ENCODE measurements at regions not wholly inside any gene's neighbourhood (a gene's known extent, or its start where the extent isn't known, plus 50 kb on each side); places are given as distances from the start of the nearest gene placed in this dataset.
A peak's percentile ranks its signal among the peaks of the same experiment; 100 is the strongest.

- no peak overlapping the region for H3K27ac ChIP-seq (ENCODE audit: low read length)
- H3K4me1 ChIP-seq (ENCODE audit: control insufficient read depth, insufficient read depth, low read length) = no peaks in the 10 kb centered on the region
- H3K9ac ChIP-seq (ENCODE audit: low read length in 2 of 2) = no peak overlapping the region
- no peak overlapping the region for H3K4me3 ChIP-seq (ENCODE audit: low read length in 2 of 2)
- H3K27me3 ChIP-seq (ENCODE audit: control insufficient read depth in 1 of 2, insufficient read depth in 2 of 2, low read length in 2 of 2) = no peaks in the 10 kb centered on the region
- H3K36me3 ChIP-seq (ENCODE audit: control insufficient read depth in 2 of 2, insufficient read depth in 2 of 2, low read length in 2 of 2) = no peaks in the 10 kb centered on the region
- peaks cover 0 to 4% of the 10 kb centered on the region in 2 donors for H3K9me3 ChIP-seq (ENCODE audit: control insufficient read depth in 2 of 2, low read length in 2 of 2)
These were observed 208.5 kb downstream of the TSHZ3 start for GRCh38 chr19:31140717-31141116.

GRCh38 chr19:31139871-31140505 lies 209.2 kb downstream of the TSHZ3 start:
- Histone ChIP-seq H3K9ac (ENCODE audit: low read length in 2 of 2) (no peak overlapping the region), H3K27ac (ENCODE audit: low read length) (no peak overlapping the region), H3K27me3 (ENCODE audit: control insufficient read depth in 1 of 2, insufficient read depth in 2 of 2, low read length in 2 of 2) (no peaks in the 10 kb centered on the region), H3K4me1 (ENCODE audit: control insufficient read depth, insufficient read depth, low read length) (no peaks in the 10 kb centered on the region), H3K36me3 (ENCODE audit: control insufficient read depth in 2 of 2, insufficient read depth in 2 of 2, low read length in 2 of 2) (no peaks in the 10 kb centered on the region), H3K4me3 (ENCODE audit: low read length in 2 of 2) (no peak overlapping the region), H3K9me3 (ENCODE audit: control insufficient read depth in 2 of 2, low read length in 2 of 2) (peaks cover 0 to 4% of the 10 kb centered on the region in 2 donors)

GRCh38 chr19:31138077-31138476 lies 211.2 kb downstream of the TSHZ3 start:
- Histone ChIP-seq H3K27ac (ENCODE audit: low read length) (no peak overlapping the region), H3K4me3 (ENCODE audit: low read length in 2 of 2) (no peak overlapping the region), H3K36me3 (ENCODE audit: control insufficient read depth in 2 of 2, insufficient read depth in 2 of 2, low read length in 2 of 2) (no peaks in the 10 kb centered on the region), H3K9me3 (ENCODE audit: control insufficient read depth in 2 of 2, low read length in 2 of 2) (peaks cover 0 to 4% of the 10 kb centered on the region in 2 donors), H3K4me1 (ENCODE audit: control insufficient read depth, insufficient read depth, low read length) (no peaks in the 10 kb centered on the region), H3K27me3 (ENCODE audit: control insufficient read depth in 1 of 2, insufficient read depth in 2 of 2, low read length in 2 of 2) (no peaks in the 10 kb centered on the region), H3K9ac (ENCODE audit: low read length in 2 of 2) (no peak overlapping the region)

GRCh38 chr19:31135841-31136240 lies 213.4 kb downstream of the TSHZ3 start:
- Histone ChIP-seq H3K4me1 (ENCODE audit: control insufficient read depth, insufficient read depth, low read length) (peaks cover 3% of the 10 kb centered on the region), H3K9me3 (ENCODE audit: control insufficient read depth in 2 of 2, low read length in 2 of 2) (peaks cover 0 to 4% of the 10 kb centered on the region in 2 donors), H3K27ac (ENCODE audit: low read length) (no peak overlapping the region), H3K4me3 (ENCODE audit: low read length in 2 of 2) (no peak overlapping the region), H3K36me3 (ENCODE audit: control insufficient read depth in 2 of 2, insufficient read depth in 2 of 2, low read length in 2 of 2) (no peaks in the 10 kb centered on the region), H3K27me3 (ENCODE audit: control insufficient read depth in 1 of 2, insufficient read depth in 2 of 2, low read length in 2 of 2) (no peaks in the 10 kb centered on the region), H3K9ac (ENCODE audit: low read length in 2 of 2) (no peak overlapping the region)

- no peaks in the 10 kb centered on the region for H3K27me3 ChIP-seq (ENCODE audit: control insufficient read depth in 1 of 2, insufficient read depth in 2 of 2, low read length in 2 of 2)
- no peak overlapping the region for H3K9ac ChIP-seq (ENCODE audit: low read length in 2 of 2)
- no peak overlapping the region for H3K4me3 ChIP-seq (ENCODE audit: low read length in 2 of 2)
- peaks cover 0 to 4% of the 10 kb centered on the region in 2 donors for H3K9me3 ChIP-seq (ENCODE audit: control insufficient read depth in 2 of 2, low read length in 2 of 2)
- H3K36me3 ChIP-seq (ENCODE audit: control insufficient read depth in 2 of 2, insufficient read depth in 2 of 2, low read length in 2 of 2) = no peaks in the 10 kb centered on the region
- no peak overlapping the region for H3K27ac ChIP-seq (ENCODE audit: low read length)
- peaks cover 6% of the 10 kb centered on the region for H3K4me1 ChIP-seq (ENCODE audit: control insufficient read depth, insufficient read depth, low read length)
These were observed 216.5 kb downstream of the TSHZ3 start for GRCh38 chr19:31132753-31133110.

- no peaks in the 10 kb centered on the region for H3K9me3 ChIP-seq (ENCODE audit: control insufficient read depth in 2 of 2, low read length in 2 of 2)
- H3K4me1 ChIP-seq (ENCODE audit: control insufficient read depth, insufficient read depth, low read length) = peaks cover 14% of the 10 kb centered on the region
- H3K27ac ChIP-seq (ENCODE audit: low read length) = peak overlapping the region; percentile 58
- H3K9ac ChIP-seq (ENCODE audit: low read length in 2 of 2) = no peak overlapping the region
- H3K4me3 ChIP-seq (ENCODE audit: low read length in 2 of 2) = no peak overlapping the region
- no peaks in the 10 kb centered on the region for H3K36me3 ChIP-seq (ENCODE audit: control insufficient read depth in 2 of 2, insufficient read depth in 2 of 2, low read length in 2 of 2)
- no peaks in the 10 kb centered on the region for H3K27me3 ChIP-seq (ENCODE audit: control insufficient read depth in 1 of 2, insufficient read depth in 2 of 2, low read length in 2 of 2)
These were observed 220.9 kb downstream of the TSHZ3 start for GRCh38 chr19:31128291-31128690.

GRCh38 chr19:31127134-31127967 lies 221.9 kb downstream of the TSHZ3 start:
- Histone ChIP-seq H3K4me3 (ENCODE audit: low read length in 2 of 2) (peak overlapping the region in 1 of 2 donors; percentile 3), H3K4me1 (ENCODE audit: control insufficient read depth, insufficient read depth, low read length) (peaks cover 11% of the 10 kb centered on the region), H3K9ac (ENCODE audit: low read length in 2 of 2) (peak overlapping the region in 1 of 2 donors; percentile 29), H3K36me3 (ENCODE audit: control insufficient read depth in 2 of 2, insufficient read depth in 2 of 2, low read length in 2 of 2) (no peaks in the 10 kb centered on the region), H3K27ac (ENCODE audit: low read length) (peak overlapping the region; percentile 58), H3K27me3 (ENCODE audit: control insufficient read depth in 1 of 2, insufficient read depth in 2 of 2, low read length in 2 of 2) (no peaks in the 10 kb centered on the region), H3K9me3 (ENCODE audit: control insufficient read depth in 2 of 2, low read length in 2 of 2) (no peaks in the 10 kb centered on the region)

GRCh38 chr19:31126236-31126635 lies 223.0 kb downstream of the TSHZ3 start:
- Histone ChIP-seq H3K27me3 (ENCODE audit: control insufficient read depth in 1 of 2, insufficient read depth in 2 of 2, low read length in 2 of 2) (no peaks in the 10 kb centered on the region), H3K4me3 (ENCODE audit: low read length in 2 of 2) (no peak overlapping the region), H3K9me3 (ENCODE audit: control insufficient read depth in 2 of 2, low read length in 2 of 2) (no peaks in the 10 kb centered on the region), H3K9ac (ENCODE audit: low read length in 2 of 2) (no peak overlapping the region), H3K36me3 (ENCODE audit: control insufficient read depth in 2 of 2, insufficient read depth in 2 of 2, low read length in 2 of 2) (no peaks in the 10 kb centered on the region), H3K27ac (ENCODE audit: low read length) (no peak overlapping the region), H3K4me1 (ENCODE audit: control insufficient read depth, insufficient read depth, low read length) (peaks cover 11% of the 10 kb centered on the region)

- H3K27me3 ChIP-seq (ENCODE audit: control insufficient read depth in 1 of 2, insufficient read depth in 2 of 2, low read length in 2 of 2) = no peaks in the 10 kb centered on the region
- H3K4me3 ChIP-seq (ENCODE audit: low read length in 2 of 2) = no peak overlapping the region
- H3K36me3 ChIP-seq (ENCODE audit: control insufficient read depth in 2 of 2, insufficient read depth in 2 of 2, low read length in 2 of 2) = no peaks in the 10 kb centered on the region
- H3K9me3 ChIP-seq (ENCODE audit: control insufficient read depth in 2 of 2, low read length in 2 of 2) = no peaks in the 10 kb centered on the region
- H3K9ac ChIP-seq (ENCODE audit: low read length in 2 of 2) = no peak overlapping the region
- H3K4me1 ChIP-seq (ENCODE audit: control insufficient read depth, insufficient read depth, low read length) = peaks cover 12% of the 10 kb centered on the region
- no peak overlapping the region for H3K27ac ChIP-seq (ENCODE audit: low read length)
These were observed 224.2 kb downstream of the TSHZ3 start for GRCh38 chr19:31125071-31125470.

GRCh38 chr19:31121501-31121900 lies 227.7 kb downstream of the TSHZ3 start:
- Histone ChIP-seq H3K9me3 (ENCODE audit: control insufficient read depth in 2 of 2, low read length in 2 of 2) (no peaks in the 10 kb centered on the region), H3K27ac (ENCODE audit: low read length) (no peak overlapping the region), H3K4me1 (ENCODE audit: control insufficient read depth, insufficient read depth, low read length) (peaks cover 12% of the 10 kb centered on the region), H3K4me3 (ENCODE audit: low read length in 2 of 2) (no peak overlapping the region), H3K36me3 (ENCODE audit: control insufficient read depth in 2 of 2, insufficient read depth in 2 of 2, low read length in 2 of 2) (no peaks in the 10 kb centered on the region), H3K9ac (ENCODE audit: low read length in 2 of 2) (no peak overlapping the region), H3K27me3 (ENCODE audit: control insufficient read depth in 1 of 2, insufficient read depth in 2 of 2, low read length in 2 of 2) (no peaks in the 10 kb centered on the region)

GRCh38 chr19:31120952-31121351 lies 228.3 kb downstream of the TSHZ3 start:
- Histone ChIP-seq H3K27me3 (ENCODE audit: control insufficient read depth in 1 of 2, insufficient read depth in 2 of 2, low read length in 2 of 2) (no peaks in the 10 kb centered on the region), H3K36me3 (ENCODE audit: control insufficient read depth in 2 of 2, insufficient read depth in 2 of 2, low read length in 2 of 2) (no peaks in the 10 kb centered on the region), H3K9me3 (ENCODE audit: control insufficient read depth in 2 of 2, low read length in 2 of 2) (no peaks in the 10 kb centered on the region), H3K4me1 (ENCODE audit: control insufficient read depth, insufficient read depth, low read length) (peaks cover 12% of the 10 kb centered on the region), H3K4me3 (ENCODE audit: low read length in 2 of 2) (no peak overlapping the region), H3K9ac (ENCODE audit: low read length in 2 of 2) (no peak overlapping the region), H3K27ac (ENCODE audit: low read length) (no peak overlapping the region)

Measured in stomach smooth muscle (tissue), 2 donors.